HEK293 (cell line): ENCODE measurements at regions not wholly inside any gene's neighbourhood (a gene's known extent, or its start where the extent isn't known, plus 50 kb on each side); places are given as distances from the start of the nearest gene placed in this dataset.

Experiments used
- BCL11A ChIP-seq: fragments of 450-650 bp; formaldehyde crosslinking; IDR thresholded peaks from 2 replicates; pipeline ENCODE4 v1.5.1; 2016; ENCODE audit warnings: low read depth, missing biosample characterization, missing genetic modification characterization
- BCL11B ChIP-seq: fragments of 450-650 bp; formaldehyde crosslinking; IDR thresholded peaks from 2 replicates; pipeline ENCODE4 v1.5.1; 2016; ENCODE audit warnings: low read depth, missing biosample characterization, missing genetic modification characterization
- EGR2 ChIP-seq: fragments of 450-650 bp; formaldehyde crosslinking; IDR thresholded peaks from 2 replicates; pipeline ENCODE4 v1.5.1; 2016; ENCODE audit warnings: low read depth, missing biosample characterization, missing genetic modification characterization
- IKZF3 ChIP-seq: fragments of 450-650 bp; IDR thresholded peaks from 2 replicates; pipeline ENCODE4 v1.5.0; 2018; ENCODE audit warnings: missing biosample characterization, mild to moderate bottlenecking, missing genetic modification characterization, moderate library complexity
- KLF16 ChIP-seq: fragments of 450-650 bp; formaldehyde crosslinking; IDR thresholded peaks from 2 replicates; pipeline ENCODE4 v1.5.1; 2017; ENCODE audit warnings: missing biosample characterization, missing genetic modification characterization
- KLF8 ChIP-seq: fragments of 450-650 bp; formaldehyde crosslinking; IDR thresholded peaks from 2 replicates; pipeline ENCODE4 v1.5.1; 2016; ENCODE audit warnings: missing biosample characterization, missing genetic modification characterization
- OSR2 ChIP-seq: fragments of 450-650 bp; formaldehyde crosslinking; IDR thresholded peaks from 2 replicates; pipeline ENCODE4 v1.5.1; 2016; ENCODE audit warnings: missing biosample characterization, missing genetic modification characterization
- PRDM1 ChIP-seq: fragments of 450-650 bp; formaldehyde crosslinking; IDR thresholded peaks from 2 replicates; pipeline ENCODE4; 2016; ENCODE audit warnings: missing biosample characterization, missing genetic modification characterization
- RBAK ChIP-seq: fragments of 450-650 bp; formaldehyde crosslinking; IDR thresholded peaks from 2 replicates; pipeline ENCODE4 v1.5.1; 2016; ENCODE audit warnings: missing biosample characterization, missing genetic modification characterization
- YY1 ChIP-seq: fragments of 450-650 bp; formaldehyde crosslinking; IDR thresholded peaks from 2 replicates; pipeline ENCODE4 v1.5.1; 2018; ENCODE audit warnings: missing biosample characterization, missing genetic modification characterization
- ZBTB7A ChIP-seq: fragments of 450-650 bp; formaldehyde crosslinking; IDR thresholded peaks from 2 replicates; pipeline ENCODE4 v1.5.1; 2016; ENCODE audit warnings: low read depth, missing biosample characterization, missing genetic modification characterization
- ZFHX2 ChIP-seq: fragments of 450-650 bp; formaldehyde crosslinking; conservative IDR thresholded peaks from 2 replicates; pipeline ENCODE4 v1.5.1; 2016; ENCODE audit warnings: missing biosample characterization, missing genetic modification characterization
- ZIC2 ChIP-seq: fragments of 450-650 bp; formaldehyde crosslinking; IDR thresholded peaks from 2 replicates; pipeline ENCODE4 v1.5.1; 2016; ENCODE audit warnings: missing biosample characterization, missing genetic modification characterization
- ZNF140 ChIP-seq: fragments of 450-650 bp; formaldehyde crosslinking; IDR thresholded peaks from 2 replicates; pipeline ENCODE4 v1.5.1; 2016; ENCODE audit warnings: missing biosample characterization, missing genetic modification characterization
- ZNF146 ChIP-seq: fragments of 450-650 bp; formaldehyde crosslinking; IDR thresholded peaks from 2 replicates; pipeline ENCODE4 v1.5.1; 2016; ENCODE audit warnings: missing biosample characterization, missing genetic modification characterization
- ZNF26 ChIP-seq: fragments of 450-650 bp; formaldehyde crosslinking; IDR thresholded peaks from 2 replicates; pipeline ENCODE4 v1.5.1; 2016; ENCODE audit warnings: missing biosample characterization, missing genetic modification characterization
- ZNF324 ChIP-seq: fragments of 450-650 bp; formaldehyde crosslinking; IDR thresholded peaks from 2 replicates; pipeline ENCODE4 v1.5.1; 2016; ENCODE audit warnings: missing biosample characterization, missing genetic modification characterization
- ZNF335 ChIP-seq: fragments of 450-650 bp; formaldehyde crosslinking; conservative IDR thresholded peaks from 2 replicates; pipeline ENCODE4 v1.5.1; 2016; ENCODE audit warnings: missing biosample characterization, missing genetic modification characterization
- ZNF341 ChIP-seq: fragments of 450-650 bp; formaldehyde crosslinking; IDR thresholded peaks from 2 replicates; pipeline ENCODE4; 2016; ENCODE audit warnings: low read depth, missing biosample characterization, missing genetic modification characterization
- ZNF362 ChIP-seq: fragments of 450-650 bp; formaldehyde crosslinking; IDR thresholded peaks from 2 replicates; pipeline ENCODE4 v1.5.1; 2016; ENCODE audit warnings: missing biosample characterization, missing genetic modification characterization
- ZNF391 ChIP-seq: fragments of 450-650 bp; formaldehyde crosslinking; IDR thresholded peaks from 2 replicates; pipeline ENCODE4 v1.5.1; 2016; ENCODE audit warnings: low read depth, missing biosample characterization, missing genetic modification characterization, borderline replicate concordance
- ZNF394 ChIP-seq: fragments of 450-650 bp; formaldehyde crosslinking; IDR thresholded peaks from 2 replicates; pipeline ENCODE4 v1.5.1; 2016; ENCODE audit warnings: missing biosample characterization, missing genetic modification characterization, mild to moderate bottlenecking, moderate library complexity, borderline replicate concordance
- ZNF423 ChIP-seq: fragments of 450-650 bp; formaldehyde crosslinking; IDR thresholded peaks from 2 replicates; pipeline ENCODE4 v1.5.1; 2016; ENCODE audit warnings: missing biosample characterization, missing genetic modification characterization
- ZNF560 ChIP-seq: fragments of 450-650 bp; formaldehyde crosslinking; IDR thresholded peaks from 2 replicates; pipeline ENCODE4 v1.5.1; 2017; ENCODE audit warnings: missing biosample characterization, missing genetic modification characterization, borderline replicate concordance
- ZNF600 ChIP-seq: fragments of 450-650 bp; formaldehyde crosslinking; IDR thresholded peaks from 2 replicates; pipeline ENCODE4 v1.5.1; 2016; ENCODE audit warnings: missing biosample characterization, missing genetic modification characterization
- ZNF623 ChIP-seq: fragments of 450-650 bp; formaldehyde crosslinking; IDR thresholded peaks from 2 replicates; pipeline ENCODE4 v1.5.1; 2016; ENCODE audit warnings: missing biosample characterization, missing genetic modification characterization
- ZNF658 ChIP-seq: fragments of 450-650 bp; formaldehyde crosslinking; IDR thresholded peaks from 2 replicates; pipeline ENCODE4; 2016; ENCODE audit warnings: missing biosample characterization, missing genetic modification characterization
- ZNF768 ChIP-seq: fragments of 450-650 bp; formaldehyde crosslinking; IDR thresholded peaks from 2 replicates; pipeline ENCODE4 v1.5.1; 2018; ENCODE audit warnings: missing biosample characterization, mild to moderate bottlenecking, missing genetic modification characterization
- ZNF785 ChIP-seq: fragments of 450-650 bp; formaldehyde crosslinking; IDR thresholded peaks from 2 replicates; pipeline ENCODE4 v1.5.1; 2016; ENCODE audit warnings: missing biosample characterization, missing genetic modification characterization
- ZNF791 ChIP-seq: fragments of 450-650 bp; formaldehyde crosslinking; IDR thresholded peaks from 2 replicates; pipeline ENCODE4 v1.5.1; 2016; ENCODE audit warnings: missing biosample characterization, missing genetic modification characterization
- ZNF837 ChIP-seq: fragments of 450-650 bp; formaldehyde crosslinking; IDR thresholded peaks from 2 replicates; pipeline ENCODE4 v1.5.1; 2016; ENCODE audit warnings: missing biosample characterization, missing genetic modification characterization
- ZSCAN18 ChIP-seq: fragments of 450-650 bp; formaldehyde crosslinking; IDR thresholded peaks from 2 replicates; pipeline ENCODE4 v1.5.1; 2016; ENCODE audit warnings: missing biosample characterization, missing genetic modification characterization
- ZXDB ChIP-seq: fragments of 450-650 bp; formaldehyde crosslinking; IDR thresholded peaks from 2 replicates; pipeline ENCODE4 v1.5.1; 2016; ENCODE audit warnings: missing biosample characterization, missing genetic modification characterization
- TF ChIP-seq, protein P1 (sequence below): fragments of 450-650 bp; formaldehyde crosslinking; IDR thresholded peaks from 2 replicates; pipeline ENCODE4 v1.5.1; 2016; ENCODE audit warnings: missing biosample characterization, missing genetic modification characterization, low read depth
- TF ChIP-seq, protein P2 (sequence below): fragments of 450-650 bp; formaldehyde crosslinking; IDR thresholded peaks from 2 replicates; pipeline ENCODE4 v1.5.1; 2017; ENCODE audit warnings: missing biosample characterization, missing genetic modification characterization

GRCh38 chr7:25881317-25882037, 270.5 kb upstream of the NFE2L3 start (continued):
- TF ChIP-seq ZNF560 (tag by site-specific recombination) (no peak), EGR2 (no peak), ZNF658 (no peak), ZNF362 (tag by site-specific recombination) (no peak), ZFHX2 (tag by site-specific recombination) (no peak), ZNF324 (tag by site-specific recombination) (no peak), ZNF785 (no peak), KLF16 (tag by site-specific recombination) (no peak), BCL11B (tag by site-specific recombination) (0 out of 2 replicates have a peak, but pooled peaks have one; percentile 38), KLF8 (tag by site-specific recombination) (no peak), ZNF341 (no peak), OSR2 (peak; percentile 36; the same call in 1 of the 2 replicates), ZNF600 (tag by site-specific recombination) (no peak), ZNF394 (tag by site-specific recombination) (no peak), ZNF146 (tag by site-specific recombination) (no peak), ZNF423 (tag by site-specific recombination) (no peak), ZNF335 (tag by site-specific recombination) (peak; percentile 37), ZNF391 (tag by site-specific recombination) (no peak), ZNF26 (tag by site-specific recombination) (no peak), RBAK (tag by site-specific recombination) (no peak), BCL11A (tag by site-specific recombination) (no peak), ZNF140 (tag by site-specific recombination) (no peak), ZNF768 (no peak), ZNF623 (no peak), ZSCAN18 (tag by site-specific recombination) (no peak), ZNF791 (tag by site-specific recombination) (no peak), ZBTB7A (tag by site-specific recombination) (no peak), YY1 (tag by site-specific recombination) (no peak), PRDM1 (tag by site-specific recombination) (no peak), ZIC2 (peak; percentile 36), ZXDB (tag by site-specific recombination) (no peak), ZNF837 (tag by site-specific recombination) (no peak), IKZF3 (tag by site-specific recombination) (0 out of 2 replicates have a peak, but pooled peaks have one; percentile 1)
- TF ChIP-seq, protein P1, sequence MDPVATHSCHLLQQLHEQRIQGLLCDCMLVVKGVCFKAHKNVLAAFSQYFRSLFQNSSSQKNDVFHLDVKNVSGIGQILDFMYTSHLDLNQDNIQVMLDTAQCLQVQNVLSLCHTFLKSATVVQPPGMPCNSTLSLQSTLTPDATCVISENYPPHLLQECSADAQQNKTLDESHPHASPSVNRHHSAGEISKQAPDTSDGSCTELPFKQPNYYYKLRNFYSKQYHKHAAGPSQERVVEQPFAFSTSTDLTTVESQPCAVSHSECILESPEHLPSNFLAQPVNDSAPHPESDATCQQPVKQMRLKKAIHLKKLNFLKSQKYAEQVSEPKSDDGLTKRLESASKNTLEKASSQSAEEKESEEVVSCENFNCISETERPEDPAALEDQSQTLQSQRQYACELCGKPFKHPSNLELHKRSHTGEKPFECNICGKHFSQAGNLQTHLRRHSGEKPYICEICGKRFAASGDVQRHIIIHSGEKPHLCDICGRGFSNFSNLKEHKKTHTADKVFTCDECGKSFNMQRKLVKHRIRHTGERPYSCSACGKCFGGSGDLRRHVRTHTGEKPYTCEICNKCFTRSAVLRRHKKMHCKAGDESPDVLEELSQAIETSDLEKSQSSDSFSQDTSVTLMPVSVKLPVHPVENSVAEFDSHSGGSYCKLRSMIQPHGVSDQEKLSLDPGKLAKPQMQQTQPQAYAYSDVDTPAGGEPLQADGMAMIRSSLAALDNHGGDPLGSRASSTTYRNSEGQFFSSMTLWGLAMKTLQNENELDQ (tag by site-specific recombination): no peak
- TF ChIP-seq, protein P2, sequence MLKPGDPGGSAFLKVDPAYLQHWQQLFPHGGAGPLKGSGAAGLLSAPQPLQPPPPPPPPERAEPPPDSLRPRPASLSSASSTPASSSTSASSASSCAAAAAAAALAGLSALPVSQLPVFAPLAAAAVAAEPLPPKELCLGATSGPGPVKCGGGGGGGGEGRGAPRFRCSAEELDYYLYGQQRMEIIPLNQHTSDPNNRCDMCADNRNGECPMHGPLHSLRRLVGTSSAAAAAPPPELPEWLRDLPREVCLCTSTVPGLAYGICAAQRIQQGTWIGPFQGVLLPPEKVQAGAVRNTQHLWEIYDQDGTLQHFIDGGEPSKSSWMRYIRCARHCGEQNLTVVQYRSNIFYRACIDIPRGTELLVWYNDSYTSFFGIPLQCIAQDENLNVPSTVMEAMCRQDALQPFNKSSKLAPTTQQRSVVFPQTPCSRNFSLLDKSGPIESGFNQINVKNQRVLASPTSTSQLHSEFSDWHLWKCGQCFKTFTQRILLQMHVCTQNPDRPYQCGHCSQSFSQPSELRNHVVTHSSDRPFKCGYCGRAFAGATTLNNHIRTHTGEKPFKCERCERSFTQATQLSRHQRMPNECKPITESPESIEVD (tag by site-specific recombination): peak; percentile 91
